ENCODE measurements at regions not wholly inside any gene's neighbourhood (a gene's known extent, or its start where the extent isn't known, plus 50 kb on each side); places are given as distances from the start of the nearest gene placed in this dataset.

GRCh38 chr6:120473804-120474203 is 860.5 kb downstream of the TBC1D32 start (continued):
- TF ChIP-seq PRDM15 (CRISPR knock-in tag; IDR thresholded peaks at IDR 0.05) (no peak), GABPB1 (CRISPR knock-in tag; IDR thresholded peaks at IDR 0.05) (no peak), ATF6 (CRISPR knock-in tag; IDR thresholded peaks at IDR 0.05) (no peak), SMAD3 (CRISPR knock-in tag; IDR thresholded peaks at IDR 0.05; ENCODE audit: borderline replicate concordance) (no peak), E2F5 (CRISPR knock-in tag; IDR thresholded peaks at IDR 0.05) (no peak)

- H3K4me3 Mint-ChIP-seq, result no peak overlapping the region
- H3K4me1 Mint-ChIP-seq, result peaks cover 23% of the 10 kb centered on the region
- H3K9me3 Mint-ChIP-seq, result peaks cover 23% of the 10 kb centered on the region
- ATAC-seq, result no peak
- ChIA-PET CTCF (no interaction called here), POLR2A (no interaction called here)
- TF ChIP-seq IRF2 (CRISPR knock-in tag; IDR thresholded peaks at IDR 0.05; ENCODE audit: borderline replicate concordance, low read depth), result no peak
- no peak for TF ChIP-seq SMAD3 (CRISPR knock-in tag; IDR thresholded peaks at IDR 0.05; ENCODE audit: borderline replicate concordance)
- no peak for TF ChIP-seq ZNF416 (CRISPR knock-in tag; IDR thresholded peaks at IDR 0.05)
- TF ChIP-seq PREB (CRISPR knock-in tag; IDR thresholded peaks at IDR 0.05; ENCODE audit: borderline replicate concordance), result no peak
- TF ChIP-seq ZNF121 (CRISPR knock-in tag; IDR thresholded peaks at IDR 0.05), result no peak
- no peak for TF ChIP-seq ZNF532 (CRISPR knock-in tag; IDR thresholded peaks at IDR 0.05; ENCODE audit: borderline replicate concordance)
- TF ChIP-seq PRDM15 (CRISPR knock-in tag; IDR thresholded peaks at IDR 0.05), result no peak
- no peak for TF ChIP-seq NFATC4 (CRISPR knock-in tag; IDR thresholded peaks at IDR 0.05)
- TF ChIP-seq ZNF281 (CRISPR knock-in tag; IDR thresholded peaks at IDR 0.05), result no peak
- no peak for TF ChIP-seq ZSCAN18 (CRISPR knock-in tag; IDR thresholded peaks at IDR 0.05)
- TF ChIP-seq SMAD4 (CRISPR knock-in tag; IDR thresholded peaks at IDR 0.05), result no peak
- DNase-seq (ENCODE audit: low spot score), result no peak
- H3K27me3 Mint-ChIP-seq (ENCODE audit: low read depth), result no peaks in the 10 kb centered on the region
- no peak overlapping the region for H3K27ac Mint-ChIP-seq
- H3K36me3 Mint-ChIP-seq, result peaks cover 4% of the 10 kb centered on the region; the same call in 1 of the 2 replicates
These were observed 865.8 kb downstream of the TBC1D32 start for GRCh38 chr6:120468486-120468885.
